Kidney epithelial cell (primary cell): ENCODE measurements at regions not wholly inside any gene's neighbourhood (a gene's known extent, or its start where the extent isn't known, plus 50 kb on each side); places are given as distances from the start of the nearest gene placed in this dataset.

Experiments used
- DNase-seq: peaks from one replicate; pipeline ENCODE4 v3.0.0-alpha.2; 2010; ENCODE audit warnings: low read depth
- H3K27me3 ChIP-seq: 2 replicates; pipeline ENCODE4 v1.6.0; 2011; ENCODE audit warnings: low read length; ENCODE audit not compliant: control insufficient read depth, insufficient read depth
- H3K36me3 ChIP-seq: 2 replicates; pipeline ENCODE4 v1.5.1; 2011; ENCODE audit warnings: low read length; ENCODE audit not compliant: control insufficient read depth, insufficient read depth
- H3K4me3 ChIP-seq: 2 replicates; pipeline ENCODE4 v1.5.1; 2011; ENCODE audit warnings: low read depth, mild to moderate bottlenecking, control low read depth, low read length
- CTCF ChIP-seq: IDR thresholded peaks from 2 replicates; pipeline ENCODE4 v1.5.1; 2011; ENCODE audit warnings: mild to moderate bottlenecking, moderate library complexity, low read length, control low read depth, inconsistent platforms; ENCODE audit not compliant: insufficient read depth, poor library complexity, severe bottlenecking

- TF ChIP-seq CTCF = no peak
- no peaks in the 10 kb centered on the region for H3K36me3 ChIP-seq
- DNase-seq = no peak
- no peaks in the 10 kb centered on the region for H3K27me3 ChIP-seq
- no peak overlapping the region for H3K4me3 ChIP-seq
Measured at GRCh38 chr2:17441055-17441771, 77.0 kb downstream of the RAD51AP2 start.

GRCh38 chr2:17430326-17430725, 87.9 kb downstream of the RAD51AP2 start:
- no peak overlapping the region for H3K4me3 ChIP-seq
- H3K27me3 ChIP-seq = no peaks in the 10 kb centered on the region
- TF ChIP-seq CTCF = no peak
- no peak for DNase-seq
- no peaks in the 10 kb centered on the region for H3K36me3 ChIP-seq

GRCh38 chr2:17429130-17429529, 89.1 kb downstream of the RAD51AP2 start:
- no peak overlapping the region for H3K4me3 ChIP-seq
- H3K36me3 ChIP-seq = no peaks in the 10 kb centered on the region
- H3K27me3 ChIP-seq = no peaks in the 10 kb centered on the region
- TF ChIP-seq CTCF = no peak
- no peak for DNase-seq

GRCh38 chr2:17427401-17427800, 90.8 kb downstream of the RAD51AP2 start:
- no peak for DNase-seq
- no peak for TF ChIP-seq CTCF
- Histone ChIP-seq H3K4me3 (no peak overlapping the region), H3K36me3 (no peaks in the 10 kb centered on the region), H3K27me3 (no peaks in the 10 kb centered on the region)

GRCh38 chr2:17426743-17427142, 91.5 kb downstream of the RAD51AP2 start:
- Histone ChIP-seq H3K36me3 (no peaks in the 10 kb centered on the region), H3K27me3 (no peaks in the 10 kb centered on the region), H3K4me3 (no peak overlapping the region)
- TF ChIP-seq CTCF = no peak
- DNase-seq = no peak

- DNase-seq = no peak
- no peak for TF ChIP-seq CTCF
- no peak overlapping the region for H3K4me3 ChIP-seq
- H3K27me3 ChIP-seq = no peaks in the 10 kb centered on the region
- H3K36me3 ChIP-seq = no peaks in the 10 kb centered on the region
Measured at GRCh38 chr2:17422061-17422460, 96.2 kb downstream of the RAD51AP2 start.
